VCaP (cell line): ENCODE measurements at regions not wholly inside any gene's neighbourhood (a gene's known extent, or its start where the extent isn't known, plus 50 kb on each side); places are given as distances from the start of the nearest gene placed in this dataset.

Source experiments
- H3K27ac ChIP-seq: fragments of 450-650 bp; 2 replicates; pipeline ENCODE4 v1.5.1; 2017
- CTCF ChIP-seq: fragments of 450-650 bp; conservative IDR thresholded peaks from 2 replicates; pipeline ENCODE4 v1.5.1; 2017; ENCODE audit warnings: mild to moderate bottlenecking, moderate library complexity

- H3K27ac ChIP-seq = no peak overlapping the region
- TF ChIP-seq CTCF = no peak
Measured at GRCh38 chr13:90015565-90016507, 1331.7 kb upstream of the MIR17HG start.

DNA sequence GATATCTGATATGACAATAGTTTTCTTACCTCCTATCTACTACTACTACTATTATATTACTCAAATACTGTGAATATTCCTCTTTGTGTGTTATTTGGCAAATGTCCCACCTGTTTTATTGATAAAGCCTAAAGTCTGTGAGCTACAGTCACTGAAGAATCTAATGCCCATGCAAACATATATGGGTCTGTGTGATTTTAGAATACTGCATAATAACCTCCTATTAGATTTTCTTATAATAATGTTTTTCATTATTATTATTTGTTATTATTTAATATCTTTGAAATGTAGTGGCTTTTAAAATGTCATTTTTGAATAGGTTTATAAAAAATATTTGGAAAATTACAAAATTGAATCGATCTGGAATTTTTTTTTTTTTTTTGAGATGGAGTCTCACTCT is 1330.8 kb upstream of the MIR17HG start:
- TF ChIP-seq CTCF = no peak
- H3K27ac ChIP-seq = no peak overlapping the region

DNA sequence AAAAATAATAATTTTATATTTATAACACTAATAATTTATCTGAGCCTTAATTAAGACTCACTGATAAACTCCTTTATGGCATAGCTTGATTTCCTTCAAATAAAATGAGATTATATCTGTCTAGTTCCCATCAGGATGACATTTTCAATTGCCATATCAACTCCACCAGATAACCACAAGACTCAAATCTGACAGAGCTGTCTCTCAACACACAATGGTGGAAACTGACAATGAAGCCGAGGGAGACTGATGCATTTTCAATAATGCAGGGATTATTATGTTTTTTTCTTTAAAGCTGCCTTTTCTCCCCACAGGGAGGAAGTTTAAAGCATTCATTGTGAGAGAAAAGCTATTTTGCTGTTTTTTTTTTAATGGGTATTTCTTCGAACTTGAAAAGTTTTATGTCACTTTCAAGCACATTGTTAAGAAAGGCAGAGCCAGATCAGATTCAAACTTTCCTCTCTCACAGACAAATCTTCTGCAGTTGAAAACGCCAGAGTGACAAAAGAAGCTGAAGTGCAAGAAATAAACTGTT is 1326.9 kb upstream of the MIR17HG start:
- no peak for TF ChIP-seq CTCF
- no peak overlapping the region for H3K27ac ChIP-seq

DNA sequence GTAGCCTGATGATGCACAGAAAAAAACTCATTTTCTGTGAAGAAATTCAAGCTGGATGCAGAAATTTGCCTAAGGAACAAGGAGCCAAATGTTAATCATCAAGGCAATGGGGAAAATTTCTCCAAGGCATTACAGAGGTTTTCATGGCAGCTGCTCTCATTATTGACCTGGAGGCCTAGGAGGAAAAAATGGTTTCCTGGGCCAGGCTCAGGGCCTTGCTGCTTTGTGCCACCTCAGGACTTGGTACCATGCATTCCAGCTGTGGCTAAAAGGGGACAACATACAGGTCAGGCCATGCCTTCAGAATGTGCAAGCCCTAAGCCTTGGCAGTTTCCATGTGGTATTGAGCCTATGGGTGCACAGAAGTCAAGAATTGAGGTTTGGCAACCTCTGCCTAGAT is 1320.1 kb upstream of the MIR17HG start:
- H3K27ac ChIP-seq = no peak overlapping the region
- TF ChIP-seq CTCF = no peak

DNA sequence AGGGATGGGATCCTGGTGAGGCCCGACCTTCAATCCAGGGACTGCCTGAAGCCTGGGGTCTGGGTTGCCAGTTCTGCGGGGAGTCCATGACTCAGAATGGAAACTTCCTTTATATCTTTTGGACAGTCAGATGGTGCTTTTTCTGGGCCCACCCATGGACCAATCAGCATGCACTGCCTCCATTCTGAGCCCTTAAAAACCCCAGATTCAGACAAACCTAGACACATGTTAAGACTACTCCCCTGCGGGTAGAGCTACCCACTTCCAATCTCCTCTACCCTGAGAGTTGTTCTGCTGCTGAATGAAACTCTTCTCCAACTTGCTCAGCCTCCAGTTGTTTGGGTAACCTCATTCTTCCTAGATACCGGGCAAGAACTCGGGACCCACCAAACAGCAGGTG is 1315.2 kb upstream of the MIR17HG start:
- no peak overlapping the region for H3K27ac ChIP-seq
- TF ChIP-seq CTCF = no peak

- H3K27ac ChIP-seq = peak overlapping the region; percentile 20; the same call in 1 of the 2 replicates
- no peak for TF ChIP-seq CTCF
Measured at GRCh38 chr13:90032841-90033493, 1314.5 kb upstream of the MIR17HG start.

DNA sequence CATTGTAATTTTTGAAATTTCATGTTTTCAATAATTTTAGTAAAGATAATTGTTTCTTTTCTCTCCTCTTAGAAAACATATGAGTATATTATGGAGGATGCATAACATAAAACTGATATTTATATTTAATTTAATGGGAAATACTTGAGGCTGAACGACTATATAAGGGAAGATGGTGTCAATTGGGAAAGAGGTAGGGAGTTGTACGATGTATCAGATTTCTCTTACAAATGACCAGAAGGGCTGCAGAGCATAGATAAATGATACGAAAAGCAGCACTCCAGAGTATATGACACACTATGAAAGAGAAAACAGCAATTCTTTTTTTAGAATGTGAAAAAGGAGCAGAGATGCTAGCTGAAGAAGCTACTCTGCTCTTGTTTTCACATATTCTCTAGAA is 1308.0 kb upstream of the MIR17HG start:
- H3K27ac ChIP-seq = no peak overlapping the region
- TF ChIP-seq CTCF = no peak
